Peyer's patch (tissue), 4 donors: ENCODE measurements at regions not wholly inside any gene's neighbourhood (a gene's known extent, or its start where the extent isn't known, plus 50 kb on each side); places are given as distances from the start of the nearest gene placed in this dataset.

Experiments used
- DNase-seq, 3 donors: peaks; one replicate each; pipeline ENCODE4 v3.0.0-alpha.2; 2017 to 2019
- H3K27ac ChIP-seq, 4 donors: fragments of 200-600 bp; sonication (generic); one replicate each; pipeline ENCODE4 v1.5.1; 2016 to 2019
- H3K27me3 ChIP-seq, 2 donors: fragments of 200-600 bp; sonication (generic); one replicate each; pipeline ENCODE4 v1.5.1; 2019
- H3K36me3 ChIP-seq, 3 donors: fragments of 200-600 bp; sonication (generic); one replicate each; pipeline ENCODE4 v1.5.1; 2016 to 2019
- H3K4me1 ChIP-seq, 4 donors: fragments of 200-600 bp; sonication (generic); one replicate each; pipeline ENCODE4 v1.5.1; 2016 to 2019
- H3K4me3 ChIP-seq, 4 donors: fragments of 200-600 bp; sonication (generic); 1 replicate in 3 of 4; 2 replicates in 1 of 4; pipeline ENCODE4 v1.5.1; 2016 to 2019; ENCODE audit warnings: mild to moderate bottlenecking in 1 of 4
- H3K9me3 ChIP-seq, 4 donors: fragments of 200-600 bp; sonication (generic); one replicate each; pipeline ENCODE4 v1.5.1; 2016 to 2019; ENCODE audit warnings: mild to moderate bottlenecking in 1 of 4
- POLR2A ChIP-seq, 2 donors: fragments of 450-650 bp; IDR thresholded peaks; one replicate each; pipeline ENCODE4 v1.5.1; 2017; ENCODE audit warnings: antibody characterized with exemption in 2 of 2, mild to moderate bottlenecking in 2 of 2, moderate library complexity in 2 of 2
- TF ChIP-seq, protein P1 (sequence below), 6 experiments: fragments of 450-650 bp in 4 of 6; fragments of 200-600 bp in 2 of 6; sonication (generic) in 1 of 6; IDR thresholded peaks; one replicate each; pipeline ENCODE4 v1.5.1; 2017 to 2019; ENCODE audit warnings: antibody characterized with exemption in 6 of 6, mild to moderate bottlenecking in 3 of 6, moderate library complexity in 1 of 6

DNA sequence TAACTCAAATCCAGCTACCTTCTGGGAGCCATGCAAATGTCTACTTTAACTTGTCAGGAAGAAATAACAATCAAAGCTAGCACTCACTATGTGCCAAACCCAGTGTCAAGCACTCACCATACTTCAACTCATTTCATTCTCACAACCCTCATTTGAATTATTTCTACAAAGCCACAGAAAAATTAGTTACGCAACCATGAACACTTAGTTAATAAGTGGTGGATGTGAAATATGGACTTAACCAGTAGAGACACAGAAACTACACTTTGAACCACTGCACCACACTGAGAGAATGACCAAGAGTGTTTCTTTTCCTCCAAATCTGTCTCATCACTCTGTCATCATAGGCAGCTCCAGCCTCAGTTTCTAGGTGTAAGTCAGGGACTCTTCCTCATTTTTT lies 91.0 kb upstream of the MBNL1 start:
- Histone ChIP-seq H3K9me3 (no peaks in the 10 kb centered on the region), H3K27me3 (no peaks in the 10 kb centered on the region), H3K4me3 (no peak overlapping the region), H3K36me3 (no peaks in the 10 kb centered on the region), H3K27ac (no peak overlapping the region), H3K4me1 (no peaks in the 10 kb centered on the region)
- no peak for TF ChIP-seq POLR2A (IDR thresholded peaks at IDR 0.05)
- TF ChIP-seq, protein P1, sequence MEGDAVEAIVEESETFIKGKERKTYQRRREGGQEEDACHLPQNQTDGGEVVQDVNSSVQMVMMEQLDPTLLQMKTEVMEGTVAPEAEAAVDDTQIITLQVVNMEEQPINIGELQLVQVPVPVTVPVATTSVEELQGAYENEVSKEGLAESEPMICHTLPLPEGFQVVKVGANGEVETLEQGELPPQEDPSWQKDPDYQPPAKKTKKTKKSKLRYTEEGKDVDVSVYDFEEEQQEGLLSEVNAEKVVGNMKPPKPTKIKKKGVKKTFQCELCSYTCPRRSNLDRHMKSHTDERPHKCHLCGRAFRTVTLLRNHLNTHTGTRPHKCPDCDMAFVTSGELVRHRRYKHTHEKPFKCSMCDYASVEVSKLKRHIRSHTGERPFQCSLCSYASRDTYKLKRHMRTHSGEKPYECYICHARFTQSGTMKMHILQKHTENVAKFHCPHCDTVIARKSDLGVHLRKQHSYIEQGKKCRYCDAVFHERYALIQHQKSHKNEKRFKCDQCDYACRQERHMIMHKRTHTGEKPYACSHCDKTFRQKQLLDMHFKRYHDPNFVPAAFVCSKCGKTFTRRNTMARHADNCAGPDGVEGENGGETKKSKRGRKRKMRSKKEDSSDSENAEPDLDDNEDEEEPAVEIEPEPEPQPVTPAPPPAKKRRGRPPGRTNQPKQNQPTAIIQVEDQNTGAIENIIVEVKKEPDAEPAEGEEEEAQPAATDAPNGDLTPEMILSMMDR (IDR thresholded peaks at IDR 0.05) = no peak
- DNase-seq = no peak

DNA sequence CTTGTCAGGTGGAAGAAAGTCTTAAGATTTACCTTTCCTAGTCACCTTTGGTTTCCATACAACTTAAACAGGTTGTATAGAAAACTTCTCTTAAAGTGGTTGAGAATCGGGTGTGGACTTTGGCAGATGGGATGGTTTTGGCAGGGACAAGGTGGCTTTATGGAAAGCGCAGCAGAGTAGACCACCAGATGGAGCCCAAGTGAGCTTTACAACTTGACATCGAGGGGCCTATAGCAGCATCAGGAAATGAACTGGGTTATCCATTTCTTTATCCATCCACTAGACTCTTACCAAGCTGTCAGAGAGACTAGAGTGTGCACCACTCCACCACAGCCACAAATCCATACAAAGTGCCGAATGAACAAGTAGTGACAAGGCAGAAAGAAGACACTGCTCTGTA lies 85.3 kb upstream of the MBNL1 start:
- Histone ChIP-seq H3K27ac (no peak overlapping the region), H3K4me1 (no peaks in the 10 kb centered on the region), H3K27me3 (no peaks in the 10 kb centered on the region), H3K4me3 (no peak overlapping the region), H3K9me3 (no peaks in the 10 kb centered on the region), H3K36me3 (no peaks in the 10 kb centered on the region)
- TF ChIP-seq, protein P1 (IDR thresholded peaks at IDR 0.05) = peak; percentile 17 to 67 (median 47)
- TF ChIP-seq POLR2A (IDR thresholded peaks at IDR 0.05) = no peak
- DNase-seq = peak in 2 of 3 donors; percentile 54 to 76

DNA sequence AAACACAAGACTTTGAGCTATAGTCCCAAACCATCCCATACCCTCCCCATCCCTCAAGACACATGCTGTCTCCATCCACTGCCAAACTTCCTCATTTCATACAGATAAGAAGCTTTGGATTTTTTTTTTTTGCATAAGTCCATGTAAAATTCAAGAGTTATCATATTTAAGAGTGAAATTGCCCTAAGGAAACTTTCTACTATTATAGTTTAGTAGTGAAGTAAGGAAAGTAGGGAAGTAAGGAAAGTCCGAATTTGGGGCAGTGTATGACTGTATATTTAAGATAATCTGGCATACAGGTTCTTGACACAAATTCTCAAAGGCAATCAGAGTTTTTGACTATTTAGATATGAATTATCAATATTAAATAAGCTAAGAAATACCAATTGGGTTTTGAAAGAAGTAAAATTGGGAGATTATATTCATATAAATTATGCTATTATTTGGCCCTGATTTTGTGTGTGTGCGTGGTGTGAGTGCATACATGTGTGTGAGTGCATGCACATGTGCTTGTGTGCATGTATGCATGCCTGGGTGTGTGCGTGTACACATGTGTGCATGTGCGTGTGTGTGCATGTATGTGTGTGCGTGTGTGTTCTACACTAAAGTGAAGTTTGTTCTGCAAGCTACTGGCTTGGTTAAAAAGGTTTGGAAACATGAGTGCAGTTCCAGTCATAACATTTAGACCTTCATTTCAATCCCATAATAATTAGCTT lies 83.6 kb upstream of the MBNL1 start:
- H3K4me3 ChIP-seq = no peak overlapping the region
- no peaks in the 10 kb centered on the region for H3K9me3 ChIP-seq
- H3K27me3 ChIP-seq = no peaks in the 10 kb centered on the region
- H3K36me3 ChIP-seq = no peaks in the 10 kb centered on the region
- H3K4me1 ChIP-seq = no peaks in the 10 kb centered on the region
- TF ChIP-seq, protein P1 (IDR thresholded peaks at IDR 0.05) = no peak
- no peak for TF ChIP-seq POLR2A (IDR thresholded peaks at IDR 0.05)
- H3K27ac ChIP-seq = no peak overlapping the region
- DNase-seq = no peak

DNA sequence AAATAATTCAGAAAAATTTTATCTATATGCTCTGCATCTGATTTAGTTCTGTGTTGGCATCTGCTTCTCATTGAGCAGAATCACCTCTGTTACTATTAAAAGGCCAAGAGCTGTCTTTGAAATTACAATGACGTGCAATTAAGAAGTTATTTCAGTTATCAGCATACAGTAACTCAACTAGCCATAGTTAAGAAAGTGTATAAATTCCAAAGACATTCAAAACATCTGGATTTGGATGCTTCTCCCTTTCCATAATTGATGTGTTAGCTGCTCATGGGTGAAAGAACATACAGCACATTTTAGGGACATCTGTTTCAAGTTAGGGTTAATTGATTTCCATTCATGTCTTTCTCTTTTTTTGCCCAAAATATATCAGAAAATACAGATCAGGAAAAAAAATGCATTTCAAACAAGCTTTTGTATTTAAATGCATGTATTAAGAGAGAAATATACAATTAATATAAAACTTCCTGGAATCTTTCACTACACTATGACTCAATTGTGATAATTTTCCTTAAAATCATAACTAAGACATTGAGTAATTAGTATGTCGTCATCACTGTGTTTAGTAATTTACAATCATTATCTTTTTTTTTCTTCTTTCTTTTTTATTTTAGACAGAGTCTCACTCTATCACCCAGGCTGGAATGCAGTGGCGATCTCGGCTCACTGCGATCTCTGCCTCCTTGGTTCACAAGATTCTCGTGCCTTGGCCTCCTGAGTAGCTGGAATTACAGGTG lies 82.7 kb upstream of the MBNL1 start:
- Histone ChIP-seq H3K4me1 (no peaks in the 10 kb centered on the region), H3K27ac (no peak overlapping the region), H3K9me3 (no peaks in the 10 kb centered on the region), H3K27me3 (no peaks in the 10 kb centered on the region), H3K36me3 (no peaks in the 10 kb centered on the region), H3K4me3 (no peak overlapping the region)
- TF ChIP-seq, protein P1 (IDR thresholded peaks at IDR 0.05) = no peak
- TF ChIP-seq POLR2A (IDR thresholded peaks at IDR 0.05) = no peak
- no peak for DNase-seq

DNA sequence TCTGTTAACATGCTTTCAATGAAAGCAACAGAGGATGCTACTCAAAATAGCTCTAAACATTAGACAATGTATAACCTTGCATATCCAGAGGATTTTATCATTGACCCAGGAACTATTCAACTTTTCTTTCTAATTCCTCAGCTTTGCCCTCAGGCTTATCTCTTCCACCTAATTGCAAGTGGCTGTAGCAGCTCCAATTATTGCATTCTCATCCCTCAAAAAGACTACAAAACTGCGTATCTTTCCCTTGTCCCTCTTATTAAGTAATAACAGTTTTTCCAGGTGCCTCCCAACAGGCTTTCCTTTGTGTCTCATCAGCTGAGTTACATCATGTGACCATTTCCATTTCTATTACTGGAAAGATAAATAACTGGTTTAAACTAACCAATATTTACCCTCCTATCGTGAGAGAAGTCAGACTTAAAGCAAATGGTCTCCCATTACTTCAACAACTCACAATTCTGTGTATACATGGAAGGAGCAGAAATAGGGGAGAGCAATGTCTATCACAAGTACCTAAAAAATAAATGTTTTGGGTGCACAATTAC lies 78.0 kb upstream of the MBNL1 start:
- peaks cover 0 to 6% (median 0%) of the 10 kb centered on the region in 4 donors for H3K4me1 ChIP-seq
- H3K4me3 ChIP-seq = no peak overlapping the region
- H3K36me3 ChIP-seq = no peaks in the 10 kb centered on the region
- no peaks in the 10 kb centered on the region for H3K9me3 ChIP-seq
- H3K27ac ChIP-seq = no peak overlapping the region
- DNase-seq = no peak
- no peaks in the 10 kb centered on the region for H3K27me3 ChIP-seq
- no peak for TF ChIP-seq POLR2A (IDR thresholded peaks at IDR 0.05)
- TF ChIP-seq, protein P1 (IDR thresholded peaks at IDR 0.05) = no peak
